Right renal pelvis (tissue), 4 donors: ENCODE measurements at regions not wholly inside any gene's neighbourhood (a gene's known extent, or its start where the extent isn't known, plus 50 kb on each side); places are given as distances from the start of the nearest gene placed in this dataset.
"Not testable (repeated sequence)": the region's sequence is repeated elsewhere in the genome, so short reads cannot be mapped to it uniquely, and the experiment has no call there.

Experiments
- DNase-seq, 4 donors: peaks; one replicate each; pipeline ENCODE4 v3.0.0-alpha.2; 2013; ENCODE audit warnings: low read depth in 4 of 4, low spot score in 3 of 4, missing footprints in 1 of 4

DNA sequence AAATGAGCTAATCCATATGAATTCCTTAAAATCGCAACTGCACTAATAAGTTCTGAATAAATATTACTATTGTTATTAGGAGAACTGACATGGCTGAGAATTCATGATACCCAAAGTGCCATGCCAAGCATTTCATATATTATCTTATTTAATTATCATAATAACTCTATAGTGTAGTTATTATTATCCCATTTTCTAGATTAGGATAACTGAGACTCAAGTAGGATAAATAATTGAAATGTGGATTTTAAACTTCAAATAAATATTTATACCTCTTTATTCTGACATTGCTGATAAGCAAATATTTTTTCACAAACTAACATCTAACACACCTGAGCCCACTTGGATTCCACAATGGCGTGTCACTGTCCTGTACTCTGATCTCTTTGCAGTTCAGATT, 492.7 kb downstream of the IRS1 start:
- DNase-seq = no peak

DNA sequence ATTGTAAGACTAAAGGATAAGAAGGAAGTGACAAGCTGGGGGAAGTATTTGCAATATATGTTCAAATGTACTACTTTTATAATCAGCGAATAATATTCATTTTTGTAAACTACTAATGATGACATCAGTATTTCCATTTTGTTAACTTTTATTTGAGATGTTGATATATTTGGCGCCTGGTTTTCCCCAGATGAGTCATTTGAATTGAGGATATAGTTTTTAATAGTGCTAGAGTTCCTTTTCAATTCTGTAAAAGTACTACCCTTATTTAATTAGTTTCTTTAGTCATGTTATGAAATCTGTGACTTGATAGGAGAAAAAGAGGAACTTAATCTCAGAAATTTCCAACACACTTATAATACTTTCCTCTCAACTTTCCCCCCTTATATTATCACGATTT, 495.3 kb downstream of the IRS1 start:
- no peak for DNase-seq

DNA sequence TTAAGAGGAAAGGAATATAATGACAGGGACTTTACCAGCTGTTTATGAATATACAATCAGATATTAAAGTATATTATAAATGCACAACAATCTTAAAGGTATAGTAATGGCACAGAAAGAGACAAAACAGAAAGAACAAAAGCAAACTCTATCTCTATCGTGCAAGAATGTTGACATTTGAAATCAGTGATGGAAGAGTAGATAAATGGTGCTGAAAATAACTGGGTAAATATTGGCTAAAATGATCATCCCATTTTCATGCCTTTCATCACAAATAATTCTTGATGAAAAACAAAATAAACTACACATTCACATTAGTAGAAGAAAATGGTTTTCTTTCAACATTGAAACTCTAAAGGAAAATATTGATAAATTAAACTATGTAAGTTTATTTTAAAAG, 495.9 kb downstream of the IRS1 start:
- DNase-seq = no peak

DNA sequence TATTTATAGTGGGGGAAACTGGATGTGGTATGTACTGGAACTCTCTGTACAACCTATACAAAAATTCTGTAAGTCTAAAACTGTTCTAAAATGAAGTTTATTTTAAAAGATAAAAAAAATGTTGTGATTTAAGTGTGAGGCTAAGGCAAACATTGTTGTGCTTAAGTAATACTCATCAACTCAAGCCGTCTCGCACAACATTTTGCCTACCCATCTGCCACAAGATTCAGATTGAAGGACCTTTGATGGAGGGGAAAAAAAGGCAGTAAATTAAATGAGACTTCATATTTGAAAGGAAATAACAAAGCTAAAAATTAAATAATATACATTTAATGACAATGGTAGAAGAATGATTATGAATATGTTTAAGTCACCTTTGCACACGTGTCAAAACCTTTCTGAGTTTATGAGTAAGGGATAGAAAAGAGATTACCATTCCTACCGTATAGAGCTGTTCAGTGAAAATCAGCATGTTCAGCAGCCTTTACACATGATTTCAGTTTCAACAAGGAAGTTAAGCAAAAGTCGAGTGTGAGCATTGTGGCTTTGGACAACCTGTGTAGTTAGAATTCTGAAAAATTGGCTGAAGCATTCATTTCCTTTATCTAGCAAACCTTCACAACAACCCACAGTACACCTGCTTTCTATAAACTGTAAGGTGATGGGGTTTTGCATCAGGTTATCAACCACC, 499.3 kb downstream of the IRS1 start:
- DNase-seq = no peak

DNA sequence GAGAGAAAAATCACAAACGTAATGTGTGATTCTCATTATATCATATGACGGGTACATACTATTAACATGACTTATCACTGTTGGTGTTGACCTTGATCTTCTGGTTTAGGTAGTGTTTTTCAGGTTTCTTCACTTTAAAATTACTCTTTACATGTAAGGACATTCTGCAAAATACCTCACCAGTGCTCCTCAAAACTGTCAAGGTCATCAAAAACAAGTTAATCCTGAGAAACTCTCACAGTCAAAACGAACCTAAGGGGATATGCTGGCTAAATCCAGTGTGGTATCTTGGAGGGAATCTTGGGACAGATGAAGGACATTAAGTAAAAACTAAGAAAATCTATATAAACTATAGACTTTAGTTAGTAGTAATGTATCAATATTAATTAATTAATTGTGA, 499.8 kb downstream of the IRS1 start:
- no peak for DNase-seq

GRCh38 chr2:226295681-226296080, 503.9 kb downstream of the IRS1 start:
- no peak for DNase-seq

DNA sequence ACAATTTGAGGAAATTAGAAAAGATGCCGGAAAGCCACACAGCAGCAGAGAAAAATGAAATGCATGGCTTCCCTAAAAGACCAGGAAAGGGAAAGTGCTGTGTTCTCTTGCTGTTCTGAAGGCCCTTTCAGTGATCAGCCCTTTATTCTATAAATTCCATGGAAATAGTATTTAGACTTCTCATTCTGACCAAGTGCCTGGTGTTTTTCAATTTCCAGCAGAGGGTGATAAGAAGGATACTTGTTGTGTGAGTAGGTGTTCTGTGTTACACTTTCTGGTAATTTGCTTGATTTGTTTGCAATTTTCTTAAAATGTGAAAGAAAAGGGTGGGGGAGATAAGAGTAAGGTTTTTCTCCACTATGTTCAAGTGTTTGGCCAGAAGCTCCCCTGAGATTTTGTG, 504.5 kb downstream of the IRS1 start:
- DNase-seq = no peak

- not testable (repeated sequence) for DNase-seq
Measured at GRCh38 chr2:226291281-226291680, 508.3 kb downstream of the IRS1 start.

DNA sequence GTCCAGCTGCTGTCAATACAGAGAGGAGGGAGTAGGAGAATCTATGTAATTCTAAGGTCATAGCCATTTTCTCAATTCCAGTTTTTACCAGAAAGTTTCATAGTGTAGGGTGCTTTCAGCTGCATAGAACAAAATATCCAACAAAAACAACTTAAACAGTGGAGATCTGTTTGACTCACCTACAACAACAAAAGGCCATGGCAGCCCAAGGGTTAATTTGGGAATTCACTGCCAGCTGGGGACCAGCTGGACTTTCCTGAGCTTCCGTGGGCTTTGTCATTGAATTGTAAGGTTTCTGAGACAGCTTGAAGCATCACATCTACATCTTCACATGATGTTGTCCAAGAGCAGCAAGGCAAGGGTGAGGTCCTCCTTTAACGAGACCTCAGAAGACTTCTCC, 512.7 kb downstream of the IRS1 start:
- DNase-seq = no peak

GRCh38 chr2:226283796-226284195, 515.8 kb downstream of the IRS1 start:
- no peak for DNase-seq

DNA sequence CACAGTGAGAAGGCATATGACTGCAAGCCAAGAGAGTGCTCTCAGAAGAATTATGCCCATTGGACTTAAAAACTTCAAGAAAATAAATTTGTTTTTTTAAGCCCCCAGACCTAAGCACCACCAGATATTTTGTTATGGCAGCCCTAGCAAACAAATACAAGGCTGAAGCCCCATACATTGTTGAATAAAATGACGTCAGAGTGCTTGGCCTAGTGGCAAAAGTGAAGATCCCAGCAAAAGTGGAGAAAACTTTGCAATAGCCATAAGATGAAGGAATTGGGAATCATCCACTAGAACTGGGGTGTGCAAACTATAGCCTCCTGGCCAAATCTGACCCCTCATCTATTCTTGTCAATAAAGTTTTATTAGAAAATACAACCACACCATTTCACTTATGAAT, 517.5 kb downstream of the IRS1 start:
- DNase-seq = no peak

DNA sequence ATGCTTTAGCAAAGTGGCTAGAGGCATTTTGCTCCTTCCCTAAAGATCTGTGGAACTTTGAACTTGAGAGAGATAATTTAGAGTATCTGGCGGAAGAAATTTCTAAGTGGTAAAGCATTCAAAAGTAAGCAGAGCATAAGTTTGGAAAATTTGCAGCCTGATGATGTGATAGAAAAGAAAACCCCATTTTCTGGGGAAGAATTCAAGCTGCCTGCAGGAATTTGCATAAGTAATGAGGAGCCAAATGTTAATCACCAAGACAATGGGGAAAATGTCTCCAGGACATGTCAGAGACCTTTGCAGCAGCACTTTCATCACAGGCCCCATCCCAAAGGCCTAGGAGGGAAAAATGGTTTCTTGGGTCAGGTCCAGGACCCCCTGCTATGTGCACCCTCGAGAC, 519.5 kb downstream of the IRS1 start:
- DNase-seq = not testable (repeated sequence)

DNA sequence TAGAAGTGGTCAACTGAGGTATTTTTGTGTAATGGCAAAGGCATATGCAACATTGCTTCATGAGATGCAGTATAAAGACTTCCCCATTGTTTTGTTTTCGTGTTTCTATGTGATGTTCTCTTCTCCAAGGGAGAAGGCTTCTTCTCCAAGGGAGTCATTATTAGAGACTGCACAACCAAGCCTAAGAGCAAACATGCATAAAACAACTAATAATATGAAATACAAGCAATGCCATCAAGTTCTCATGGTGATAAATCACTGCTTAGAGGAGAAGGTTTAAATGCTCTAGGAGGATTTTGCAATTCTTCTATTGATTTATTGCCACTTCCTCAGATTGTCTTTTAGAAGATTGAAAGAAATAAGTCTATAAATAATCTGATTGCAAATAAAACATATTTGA, 524.4 kb downstream of the IRS1 start:
- no peak for DNase-seq

DNA sequence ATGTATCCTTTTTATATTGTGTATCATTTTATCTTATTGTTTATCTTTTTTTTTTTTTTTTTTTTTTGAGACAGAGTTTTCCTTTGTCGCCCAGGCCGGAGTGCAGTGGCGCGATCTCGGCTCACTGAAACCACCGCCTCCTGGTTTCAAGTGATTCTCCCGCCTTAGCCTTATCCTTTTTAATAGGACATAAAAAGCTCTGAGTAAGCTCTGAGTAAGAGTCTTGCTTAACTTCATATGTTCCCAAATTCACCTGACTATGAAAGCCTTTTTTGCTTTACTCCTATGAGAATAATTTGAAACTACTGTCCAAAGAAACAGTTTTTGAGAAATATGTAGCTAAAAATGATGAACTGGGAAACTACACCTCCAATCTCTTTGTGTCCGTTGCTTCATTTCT, 525.5 kb downstream of the IRS1 start:
- no peak for DNase-seq

DNA sequence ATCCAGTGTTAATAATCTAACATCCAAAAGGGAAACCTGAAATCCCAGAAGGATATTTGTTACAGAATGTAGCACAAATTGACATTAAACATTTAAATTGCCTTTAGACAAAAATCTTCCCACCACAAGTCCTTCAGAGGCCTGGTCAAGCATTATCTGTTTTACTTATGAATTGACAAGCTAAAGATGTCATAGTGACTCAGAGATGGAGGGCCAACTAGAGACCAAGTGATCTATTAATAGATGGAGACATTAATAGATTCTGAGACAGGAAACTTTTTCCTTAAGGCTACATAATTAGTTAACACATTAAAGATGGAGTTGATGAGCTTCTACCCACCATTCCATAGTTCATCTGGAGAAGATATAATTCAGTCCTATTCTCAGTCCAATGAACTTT, 526.2 kb downstream of the IRS1 start:
- DNase-seq = no peak

DNA sequence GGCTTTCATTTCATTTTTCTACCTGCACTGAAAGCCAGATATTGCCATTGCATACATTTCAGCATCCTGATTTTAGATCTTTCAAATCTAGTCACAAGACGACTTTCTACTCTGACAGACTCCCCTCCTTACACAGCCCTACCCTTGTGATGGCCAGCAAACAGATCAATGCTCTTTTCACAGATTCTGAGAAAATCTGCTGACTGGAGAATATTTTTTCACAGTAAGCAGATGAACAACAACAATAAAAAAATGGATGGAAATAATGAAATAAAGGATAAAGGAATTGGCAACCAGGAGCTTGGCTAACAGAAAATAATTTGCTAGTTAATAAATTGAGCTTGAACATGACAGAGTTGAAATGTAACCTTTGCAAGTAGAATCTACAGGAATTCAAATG, 527.2 kb downstream of the IRS1 start:
- no peak for DNase-seq

DNA sequence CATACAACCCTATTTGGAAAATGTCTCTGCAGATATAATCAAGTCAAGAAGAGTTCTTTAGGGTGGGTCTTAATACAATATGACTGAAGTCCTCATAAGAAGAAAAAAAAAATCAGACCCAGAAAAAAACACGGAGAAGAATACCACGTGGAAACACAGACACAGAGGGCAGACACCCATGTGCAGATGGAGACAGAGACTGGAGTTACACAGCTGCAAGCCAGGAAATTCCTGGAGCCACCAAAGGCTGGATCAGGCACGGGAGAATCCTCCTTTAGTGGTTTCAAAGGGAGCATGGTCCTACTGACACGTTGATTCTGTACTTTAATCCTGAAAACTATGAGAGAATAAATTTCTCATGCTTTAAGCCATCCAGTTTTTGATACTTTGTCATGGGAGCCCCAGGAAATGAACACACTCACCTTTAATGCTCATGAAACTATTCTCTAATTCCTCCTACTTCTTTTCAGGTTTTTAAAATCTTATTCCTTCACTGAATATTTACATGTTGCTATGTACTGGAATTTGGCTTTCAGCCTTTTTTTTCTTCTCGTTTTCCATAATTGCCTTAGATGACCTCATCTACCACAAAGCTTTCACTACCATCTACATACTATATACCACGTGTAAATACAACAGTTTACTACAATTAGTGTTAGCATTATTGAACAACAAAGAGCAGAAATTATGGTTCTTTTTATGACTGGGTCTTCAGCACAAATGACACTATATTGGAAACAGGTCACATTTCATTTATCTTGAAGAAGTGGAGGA, 529.1 kb downstream of the IRS1 start:
- no peak for DNase-seq

DNA sequence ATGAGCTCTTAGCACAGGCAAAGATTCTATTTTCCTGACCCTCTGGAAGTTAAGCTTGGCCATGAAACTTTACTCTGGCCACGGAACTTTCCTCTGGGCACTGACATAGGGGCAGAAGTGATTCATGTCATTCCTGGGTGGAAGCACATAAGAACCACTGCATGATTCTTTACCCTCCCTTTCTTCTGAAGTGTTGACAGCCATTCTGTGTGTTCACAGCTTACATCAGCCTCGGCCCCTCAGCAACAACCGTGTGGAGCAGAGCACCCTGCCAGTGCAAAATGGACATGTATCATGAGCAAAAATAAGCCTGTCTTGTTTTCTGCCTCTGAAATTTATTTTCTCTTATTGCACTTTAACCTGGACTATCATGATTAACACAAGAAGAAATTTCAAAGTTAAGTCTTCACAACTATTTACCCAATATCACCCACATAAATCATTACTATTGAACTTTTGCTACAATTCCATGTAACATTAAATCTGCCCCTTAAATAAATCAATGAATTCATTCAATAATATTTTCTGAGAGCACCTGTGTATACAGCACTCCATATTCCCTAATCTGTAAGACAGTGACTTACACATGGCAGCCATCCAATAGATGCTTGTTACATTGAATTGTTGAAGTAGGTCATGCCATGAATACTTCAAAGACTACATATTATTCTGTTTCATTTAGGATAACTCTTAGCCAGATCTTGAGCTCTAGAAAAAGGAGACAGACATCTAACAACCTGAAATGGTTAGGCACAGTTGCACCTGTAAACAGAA, 531.9 kb downstream of the IRS1 start:
- no peak for DNase-seq

GRCh38 chr2:226256709-226257376, 542.8 kb downstream of the IRS1 start:
- no peak for DNase-seq

- DNase-seq = no peak
Measured at GRCh38 chr2:226256237-226256636, 543.4 kb downstream of the IRS1 start.

DNA sequence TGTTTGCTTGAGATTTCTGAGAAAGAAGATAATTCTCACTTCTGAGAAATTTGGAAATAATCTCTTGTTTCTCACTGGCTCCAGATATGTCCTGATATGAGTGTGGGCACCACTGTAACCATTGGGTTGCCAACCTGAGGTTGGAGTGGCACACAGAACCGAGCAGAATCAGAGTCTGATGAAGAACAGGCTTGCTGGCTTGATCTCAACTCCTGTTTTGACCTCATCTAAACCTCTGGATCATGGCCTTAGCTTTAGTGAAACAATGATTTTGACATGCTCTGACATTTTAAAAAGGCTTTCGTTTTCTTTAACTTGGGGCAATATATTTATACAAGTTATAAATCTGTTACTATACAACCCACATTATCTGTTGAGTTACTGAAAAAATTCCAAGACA, 548.0 kb downstream of the IRS1 start:
- no peak for DNase-seq
